Thymus (tissue), 11 donors: ENCODE measurements at regions not wholly inside any gene's neighbourhood (a gene's known extent, or its start where the extent isn't known, plus 50 kb on each side); places are given as distances from the start of the nearest gene placed in this dataset.

Experiments used
- DNase-seq, 9 donors: peaks; one replicate each; pipeline ENCODE4 v3.0.0-alpha.2; 2013; ENCODE audit warnings: low spot score in 9 of 9, low read depth in 6 of 9, missing footprints in 1 of 9
- H3K27ac ChIP-seq, 2 donors: one replicate each; pipeline ENCODE4 v1.5.1; 2013; ENCODE audit warnings: control low read depth in 1 of 2, low read depth in 1 of 2, low read length in 1 of 2, mild to moderate bottlenecking in 1 of 2, moderate library complexity in 1 of 2
- H3K27me3 ChIP-seq, 2 donors: one replicate each; pipeline ENCODE4 v1.5.1; 2013; ENCODE audit warnings: low read length in 1 of 2; ENCODE audit not compliant: control insufficient read depth in 2 of 2, insufficient read depth in 1 of 2
- H3K36me3 ChIP-seq, 2 donors: one replicate each; pipeline ENCODE4 v1.5.1; 2013; ENCODE audit warnings: low read length in 1 of 2, mild to moderate bottlenecking in 1 of 2, moderate library complexity in 1 of 2; ENCODE audit not compliant: control insufficient read depth in 2 of 2, insufficient read depth in 2 of 2
- H3K4me1 ChIP-seq, 2 donors: one replicate each; pipeline ENCODE4 v1.5.1; 2013; ENCODE audit warnings: low read length in 2 of 2; ENCODE audit not compliant: control insufficient read depth in 2 of 2, insufficient read depth in 2 of 2
- H3K4me3 ChIP-seq, 2 donors: one replicate each; pipeline ENCODE4 v1.5.1; 2013; ENCODE audit warnings: low read length in 2 of 2, control low read depth in 1 of 2, mild to moderate bottlenecking in 1 of 2
- H3K9me3 ChIP-seq, 2 donors: one replicate each; pipeline ENCODE4 v1.5.1; 2013; ENCODE audit warnings: low read length in 1 of 2, mild to moderate bottlenecking in 1 of 2; ENCODE audit not compliant: control insufficient read depth in 2 of 2, insufficient read depth in 1 of 2
- WGBS: extraction: QIAGEN DNeasy Blood & Tissue Kit; methylation state at CpG from one replicate; pipeline ENCODE4 v1.1.7; 2013; 5-methylcytosine and 5-hydroxymethylcytosine counted together
- donor health status: healthy.

- H3K36me3 ChIP-seq = no peaks in the 10 kb centered on the region
- H3K27ac ChIP-seq = no peak overlapping the region
- no peaks in the 10 kb centered on the region for H3K4me1 ChIP-seq
- DNase-seq = no peak
- 90% methylated on average over 2 of the region's 2 CpGs for WGBS
- no peaks in the 10 kb centered on the region for H3K9me3 ChIP-seq
- no peaks in the 10 kb centered on the region for H3K27me3 ChIP-seq
- H3K4me3 ChIP-seq = no peak overlapping the region
Observed at GRCh38 chr3:146672941-146673340, 67.8 kb upstream of the PLSCR5 start.

GRCh38 chr3:146664403-146664802 is 59.3 kb upstream of the PLSCR5 start:
- no peak for DNase-seq
- H3K36me3 ChIP-seq = no peaks in the 10 kb centered on the region
- H3K27me3 ChIP-seq = no peaks in the 10 kb centered on the region
- H3K9me3 ChIP-seq = no peaks in the 10 kb centered on the region
- H3K4me3 ChIP-seq = no peak overlapping the region
- no peaks in the 10 kb centered on the region for H3K4me1 ChIP-seq
- 74% methylated on average over 4 of the region's 4 CpGs for WGBS
- no peak overlapping the region for H3K27ac ChIP-seq

GRCh38 chr3:146658841-146659240 is 53.7 kb upstream of the PLSCR5 start:
- Histone ChIP-seq H3K27me3 (no peaks in the 10 kb centered on the region), H3K27ac (no peak overlapping the region), H3K36me3 (no peaks in the 10 kb centered on the region), H3K4me3 (no peak overlapping the region), H3K9me3 (no peaks in the 10 kb centered on the region), H3K4me1 (no peaks in the 10 kb centered on the region)
- no peak for DNase-seq
- 94% methylated on average over 2 of the region's 2 CpGs for WGBS

- DNase-seq = no peak
- Histone ChIP-seq H3K36me3 (no peaks in the 10 kb centered on the region), H3K4me3 (no peak overlapping the region), H3K27ac (no peak overlapping the region), H3K9me3 (no peaks in the 10 kb centered on the region), H3K27me3 (no peaks in the 10 kb centered on the region), H3K4me1 (no peaks in the 10 kb centered on the region)
- 89% methylated on average over 3 of the region's 3 CpGs for WGBS
Observed at GRCh38 chr3:146655333-146655996, 50.3 kb upstream of the PLSCR5 start.
